ENCODE measurements at regions not wholly inside any gene's neighbourhood (a gene's known extent, or its start where the extent isn't known, plus 50 kb on each side); places are given as distances from the start of the nearest gene placed in this dataset.
A peak's percentile ranks its signal among the peaks of the same experiment; 100 is the strongest.

GRCh38 chr12:91778938-91779400 is 366.7 kb downstream of the BTG1 start:
- H3K36me3 ChIP-seq = no peaks in the 10 kb centered on the region
- intact Hi-C loops (cut with DNase I) = no loop called here
- no peaks in the 10 kb centered on the region for H3K9me3 ChIP-seq
- H3K4me1 ChIP-seq = peaks cover 23% of the 10 kb centered on the region
- peak overlapping the region; percentile 65 for H3K27ac ChIP-seq
- no peak overlapping the region for H3K4me3 ChIP-seq
- H3K27me3 ChIP-seq = no peaks in the 10 kb centered on the region
- TF ChIP-seq POLR2AphosphoS5 (IDR thresholded peaks at IDR 0.05; ENCODE audit: insufficient read depth in 1 of 2, low read depth in 1 of 2) = peak in 1 of 2 donors; percentile 62
- no peak for TF ChIP-seq CTCF (IDR thresholded peaks at IDR 0.05)
- no peak for DNase-seq (ENCODE audit: extremely low spot score in 2 of 2)

- Histone ChIP-seq H3K9me3 (no peaks in the 10 kb centered on the region), H3K4me3 (no peak overlapping the region), H3K27me3 (no peaks in the 10 kb centered on the region), H3K36me3 (no peaks in the 10 kb centered on the region), H3K27ac (peak overlapping the region; percentile 65), H3K4me1 (peaks cover 23% of the 10 kb centered on the region)
- TF ChIP-seq POLR2A (IDR thresholded peaks at IDR 0.05) (no peak), CTCF (IDR thresholded peaks at IDR 0.05) (no peak), POLR2AphosphoS5 (IDR thresholded peaks at IDR 0.05; ENCODE audit: insufficient read depth in 1 of 2, low read depth in 1 of 2) (no peak)
- intact Hi-C loops (cut with DNase I) = no loop called here
- DNase-seq (ENCODE audit: extremely low spot score in 2 of 2) = no peak
These were observed 367.4 kb downstream of the BTG1 start for GRCh38 chr12:91778091-91778832.

GRCh38 chr12:91777268-91777992 is 368.2 kb downstream of the BTG1 start:
- Histone ChIP-seq H3K36me3 (no peaks in the 10 kb centered on the region), H3K4me3 (no peak overlapping the region), H3K27me3 (no peaks in the 10 kb centered on the region), H3K4me1 (peaks cover 23% of the 10 kb centered on the region), H3K27ac (no peak overlapping the region), H3K9me3 (no peaks in the 10 kb centered on the region)
- intact Hi-C loops (cut with DNase I) = no loop called here
- no peak for DNase-seq (ENCODE audit: extremely low spot score in 2 of 2)
- TF ChIP-seq CTCF (IDR thresholded peaks at IDR 0.05) (no peak), POLR2AphosphoS5 (IDR thresholded peaks at IDR 0.05; ENCODE audit: insufficient read depth in 1 of 2, low read depth in 1 of 2) (peak in 1 of 2 donors; percentile 72)

GRCh38 chr12:91774434-91774921 is 371.2 kb downstream of the BTG1 start:
- H3K36me3 ChIP-seq = no peaks in the 10 kb centered on the region
- peaks cover 22% of the 10 kb centered on the region for H3K4me1 ChIP-seq
- intact Hi-C loops (cut with DNase I) = no loop called here
- DNase-seq (ENCODE audit: extremely low spot score in 2 of 2) = no peak
- no peaks in the 10 kb centered on the region for H3K27me3 ChIP-seq
- no peak overlapping the region for H3K27ac ChIP-seq
- H3K9me3 ChIP-seq = no peaks in the 10 kb centered on the region
- TF ChIP-seq CTCF (IDR thresholded peaks at IDR 0.05) (no peak), POLR2AphosphoS5 (IDR thresholded peaks at IDR 0.05; ENCODE audit: insufficient read depth in 1 of 2, low read depth in 1 of 2) (peak in 1 of 2 donors; percentile 13)
- H3K4me3 ChIP-seq = peak overlapping the region in 1 of 2 donors; percentile 26
